Nephron progenitor cell (in vitro differentiated cells): ENCODE measurements at regions not wholly inside any gene's neighbourhood (a gene's known extent, or its start where the extent isn't known, plus 50 kb on each side); places are given as distances from the start of the nearest gene placed in this dataset.
A peak's percentile ranks its signal among the peaks of the same experiment; 100 is the strongest.

ENCODE experiments used
- DNase-seq: peaks from one replicate; pipeline ENCODE4 v3.0.0; 2021
- H3K27ac Mint-ChIP-seq: 2 replicates; pipeline ENCODE4 v1.8.0; 2021; ENCODE audit warnings: mild to moderate bottlenecking, moderate library complexity, mixed read lengths
- H3K27me3 Mint-ChIP-seq: 2 replicates; pipeline ENCODE4 v1.8.0; 2021; ENCODE audit warnings: mild to moderate bottlenecking, low read depth, mixed read lengths; ENCODE audit not compliant: poor library complexity
- H3K36me3 Mint-ChIP-seq: 2 replicates; pipeline ENCODE4 v1.8.0; 2021; ENCODE audit warnings: low read depth, mixed read lengths
- H3K4me1 Mint-ChIP-seq: 2 replicates; pipeline ENCODE4 v1.8.0; 2021; ENCODE audit warnings: mixed read lengths
- H3K4me3 Mint-ChIP-seq: 2 replicates; pipeline ENCODE4 v1.8.0; 2021; ENCODE audit warnings: mild to moderate bottlenecking, moderate library complexity, mixed read lengths
- H3K9me3 Mint-ChIP-seq: 2 replicates; pipeline ENCODE4 v1.8.0; 2021; ENCODE audit warnings: mild to moderate bottlenecking, moderate library complexity, mixed read lengths
- CTCF ChIP-seq: fragments of 200-600 bp; sonication (generic); IDR thresholded peaks from 2 replicates; pipeline ENCODE4 v1.5.0; 2021; ENCODE audit warnings: antibody characterized with exemption

DNA sequence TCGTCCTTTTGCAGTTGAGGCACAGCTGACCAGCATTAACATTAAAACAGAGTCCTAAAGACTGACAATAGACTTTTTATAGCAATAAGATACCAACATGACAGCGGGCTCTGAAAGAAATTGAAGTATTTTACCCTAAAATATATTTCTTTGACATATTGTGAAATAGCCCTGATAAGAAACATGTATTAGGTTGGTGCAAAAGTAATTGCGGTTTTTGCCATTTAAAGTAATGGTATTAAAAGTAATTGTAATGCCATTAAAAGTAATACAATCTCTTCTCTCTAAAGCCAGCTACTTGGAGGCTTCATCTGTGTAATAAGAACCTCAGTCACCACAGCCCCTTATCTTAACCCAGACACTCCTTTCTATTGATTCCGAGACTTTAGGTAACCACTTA is 394.6 kb downstream of the PREX1 start:
- no peak for DNase-seq
- H3K9me3 Mint-ChIP-seq, result peaks cover 7% of the 10 kb centered on the region
- no peaks in the 10 kb centered on the region for H3K36me3 Mint-ChIP-seq
- H3K4me3 Mint-ChIP-seq, result no peak overlapping the region
- no peak overlapping the region for H3K27ac Mint-ChIP-seq
- no peak for TF ChIP-seq CTCF
- peaks cover 10% of the 10 kb centered on the region for H3K27me3 Mint-ChIP-seq
- peaks cover 22% of the 10 kb centered on the region for H3K4me1 Mint-ChIP-seq

GRCh38 chr20:48432494-48432832 is 395.3 kb downstream of the PREX1 start:
- Mint-ChIP-seq H3K4me3 (no peak overlapping the region), H3K36me3 (no peaks in the 10 kb centered on the region), H3K27me3 (peaks cover 14% of the 10 kb centered on the region), H3K9me3 (peaks cover 5% of the 10 kb centered on the region), H3K4me1 (peaks cover 22% of the 10 kb centered on the region), H3K27ac (no peak overlapping the region)
- no peak for DNase-seq
- TF ChIP-seq CTCF, result no peak

- no peak for TF ChIP-seq CTCF
- Mint-ChIP-seq H3K4me3 (no peak overlapping the region), H3K27ac (no peak overlapping the region), H3K9me3 (peaks cover 5% of the 10 kb centered on the region), H3K4me1 (peaks cover 19% of the 10 kb centered on the region), H3K27me3 (peaks cover 14% of the 10 kb centered on the region), H3K36me3 (no peaks in the 10 kb centered on the region)
- DNase-seq, result no peak
Observed at GRCh38 chr20:48431653-48432493, 395.9 kb downstream of the PREX1 start.

DNA sequence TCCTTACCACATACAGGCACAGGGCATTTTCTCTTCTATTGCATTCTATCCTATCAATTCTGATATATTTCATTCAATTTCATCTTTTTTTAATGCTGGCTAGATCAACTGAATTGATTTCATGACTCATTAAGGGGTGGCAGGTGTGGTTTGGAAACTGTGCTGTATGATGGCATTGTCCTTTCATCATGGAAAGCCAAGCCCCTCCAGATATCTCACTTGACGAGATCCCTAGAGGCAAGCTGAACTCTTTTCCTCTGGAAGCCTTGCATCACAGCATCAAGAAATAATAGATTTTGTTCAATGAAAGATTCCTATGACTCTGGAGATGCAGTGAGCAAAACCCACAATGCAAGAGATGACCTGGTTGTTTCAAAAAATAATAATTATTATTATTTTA is 401.2 kb downstream of the PREX1 start:
- Mint-ChIP-seq H3K36me3 (no peaks in the 10 kb centered on the region), H3K9me3 (peaks cover 5% of the 10 kb centered on the region), H3K4me3 (no peak overlapping the region), H3K27me3 (peaks cover 24% of the 10 kb centered on the region), H3K4me1 (peaks cover 18% of the 10 kb centered on the region), H3K27ac (no peak overlapping the region)
- no peak for DNase-seq
- no peak for TF ChIP-seq CTCF

- no peak overlapping the region for H3K4me3 Mint-ChIP-seq
- H3K27ac Mint-ChIP-seq, result peak overlapping the region; percentile 1
- H3K27me3 Mint-ChIP-seq, result peaks cover 21% of the 10 kb centered on the region
- no peaks in the 10 kb centered on the region for H3K36me3 Mint-ChIP-seq
- no peak for TF ChIP-seq CTCF
- H3K4me1 Mint-ChIP-seq, result peaks cover 15% of the 10 kb centered on the region
- peaks cover 5% of the 10 kb centered on the region for H3K9me3 Mint-ChIP-seq
- DNase-seq, result no peak
Observed at GRCh38 chr20:48425817-48426612, 401.8 kb downstream of the PREX1 start.
